GM19238 (cell line): ENCODE measurements at regions not wholly inside any gene's neighbourhood (a gene's known extent, or its start where the extent isn't known, plus 50 kb on each side); places are given as distances from the start of the nearest gene placed in this dataset.
"Not testable (repeated sequence)": the region's sequence is repeated elsewhere in the genome, so short reads cannot be mapped to it uniquely, and the experiment has no call there.

Experiments
- DNase-seq: peaks from one replicate; pipeline ENCODE4 v3.0.0; 2011; ENCODE audit warnings: low spot score; ENCODE audit not compliant: insufficient read length

DNA sequence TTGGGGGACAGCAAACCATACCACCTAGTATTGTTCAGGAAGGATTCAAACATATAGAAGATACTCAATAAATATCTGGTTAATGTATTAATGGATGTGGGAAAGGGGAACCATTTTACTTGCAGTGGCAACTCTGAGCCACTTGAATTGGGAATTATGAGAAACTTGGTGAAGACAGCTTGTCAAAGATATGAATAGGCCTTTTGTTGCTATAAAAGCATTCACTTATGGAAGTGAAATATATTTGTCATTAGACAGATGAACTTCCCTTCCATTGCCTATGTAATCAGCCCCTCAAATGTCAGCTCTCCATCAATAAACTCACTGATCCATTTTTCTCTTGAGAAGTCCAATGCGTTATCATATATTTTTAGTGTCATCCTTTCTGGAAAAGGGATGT is 56.1 kb downstream of the GPR85 start:
- DNase-seq, result no peak

DNA sequence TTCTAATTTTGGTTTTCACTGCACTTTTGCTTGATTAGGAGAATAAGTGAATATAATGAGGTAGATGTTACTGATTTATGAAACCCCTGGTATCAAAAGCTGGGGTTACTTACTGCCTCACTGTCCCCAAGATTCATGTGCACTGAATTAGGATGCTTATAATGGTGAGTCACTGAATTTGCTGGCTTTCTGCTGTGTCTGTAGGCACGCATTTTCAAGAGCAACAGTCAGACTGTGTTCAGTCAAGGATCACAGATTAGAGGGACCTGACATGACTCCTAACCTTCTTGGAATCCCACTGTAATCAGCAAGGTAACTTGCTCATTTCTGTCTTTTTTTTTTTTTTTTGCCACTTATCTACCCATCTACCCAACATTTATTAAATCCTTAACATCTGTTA is 59.7 kb downstream of the GPR85 start:
- DNase-seq, result no peak

DNA sequence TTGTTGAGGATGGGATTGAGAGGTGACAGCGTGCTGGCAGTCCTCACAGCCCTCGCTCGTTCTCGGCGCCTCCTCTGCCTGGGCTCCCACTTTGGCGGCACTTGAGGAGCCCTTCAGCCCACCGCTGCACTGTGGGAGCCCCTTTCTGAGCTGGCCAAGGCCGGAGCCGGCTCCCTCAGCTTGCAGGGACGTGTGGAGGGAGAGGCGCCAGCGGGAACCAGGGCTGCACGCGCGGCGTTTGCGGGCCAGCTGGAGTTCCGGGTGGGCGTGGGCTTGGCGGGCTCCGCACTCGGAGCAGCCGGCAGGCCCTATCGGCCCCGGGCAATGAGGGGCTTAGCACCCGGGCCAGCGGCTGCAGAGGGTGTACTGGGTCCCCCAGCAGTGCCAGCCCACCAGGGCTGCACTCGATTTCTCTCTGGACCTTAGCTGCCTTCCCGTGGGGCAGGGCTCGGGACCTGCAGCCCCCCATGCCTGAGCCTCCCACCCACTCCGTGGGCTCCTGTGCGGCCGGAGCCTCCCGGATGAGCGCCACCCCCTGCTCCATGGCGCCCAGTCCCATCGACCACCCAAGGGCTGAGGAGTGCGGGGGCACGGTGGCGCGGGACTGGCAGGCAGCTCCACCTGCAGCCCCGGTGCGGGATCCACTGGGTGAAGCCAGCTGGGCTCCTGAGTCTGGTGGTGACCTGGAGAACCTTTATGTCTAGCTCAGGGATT is 69.3 kb downstream of the GPR85 start:
- not testable (repeated sequence) for DNase-seq

DNA sequence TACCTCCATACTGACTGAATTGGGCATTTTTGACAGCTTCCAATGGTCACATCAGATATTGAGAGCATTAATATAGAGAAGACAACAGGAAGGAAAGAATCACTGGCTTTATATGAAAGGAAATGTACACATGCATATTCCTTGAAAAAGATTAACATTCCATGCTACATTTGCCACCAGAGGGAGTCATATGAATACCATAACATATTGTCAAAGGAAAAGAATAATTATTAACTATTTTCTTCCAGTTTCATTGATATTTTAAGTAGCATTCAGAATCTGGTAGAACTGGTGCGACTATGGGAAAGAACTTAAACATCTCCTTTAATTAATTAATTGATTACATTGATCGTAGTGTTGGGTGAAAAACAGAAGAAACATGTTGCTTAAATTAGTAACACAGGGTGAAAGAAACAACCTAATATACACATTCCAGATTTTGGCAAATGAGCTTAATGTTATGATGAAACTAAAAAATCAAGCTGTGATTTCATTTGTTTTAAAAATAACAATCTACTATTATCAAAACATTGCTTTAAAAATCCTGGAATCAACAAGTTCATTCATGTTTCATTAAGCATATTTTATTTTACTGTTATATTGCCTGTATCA is 71.5 kb downstream of the GPR85 start:
- DNase-seq, result no peak

DNA sequence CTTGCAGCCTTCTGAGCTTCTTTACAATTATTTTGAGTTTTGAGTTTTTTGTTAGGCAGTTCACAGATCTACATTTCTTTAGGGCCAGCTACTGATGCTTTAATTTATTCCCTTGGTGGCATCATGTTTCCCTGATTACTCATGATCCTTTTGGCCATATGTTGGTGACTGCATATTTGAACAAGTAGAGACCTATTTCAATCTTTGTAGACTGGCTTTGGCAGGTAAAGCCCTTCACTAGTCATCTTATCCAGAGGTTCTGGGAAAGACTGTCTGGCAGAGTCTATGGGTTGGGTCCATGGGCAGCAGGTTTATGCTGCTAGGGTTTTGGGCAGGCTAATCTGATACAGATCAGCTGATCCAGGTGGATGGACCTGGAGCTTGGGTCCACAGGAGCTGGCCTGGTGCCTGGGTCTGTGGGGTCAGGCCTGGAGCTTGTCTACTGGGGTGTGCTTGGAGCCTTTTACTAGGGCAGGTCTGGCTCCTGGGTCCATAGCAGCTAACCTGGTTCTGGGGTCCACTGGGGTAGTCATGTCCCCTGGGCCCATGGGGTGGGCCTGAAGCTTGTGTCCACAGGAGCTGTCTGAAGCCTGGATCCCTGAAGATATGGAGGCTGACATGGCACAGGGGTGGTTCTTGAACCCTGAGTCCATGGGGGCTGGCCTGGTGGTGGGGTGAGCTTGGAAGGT is 72.7 kb downstream of the GPR85 start:
- no peak for DNase-seq

DNA sequence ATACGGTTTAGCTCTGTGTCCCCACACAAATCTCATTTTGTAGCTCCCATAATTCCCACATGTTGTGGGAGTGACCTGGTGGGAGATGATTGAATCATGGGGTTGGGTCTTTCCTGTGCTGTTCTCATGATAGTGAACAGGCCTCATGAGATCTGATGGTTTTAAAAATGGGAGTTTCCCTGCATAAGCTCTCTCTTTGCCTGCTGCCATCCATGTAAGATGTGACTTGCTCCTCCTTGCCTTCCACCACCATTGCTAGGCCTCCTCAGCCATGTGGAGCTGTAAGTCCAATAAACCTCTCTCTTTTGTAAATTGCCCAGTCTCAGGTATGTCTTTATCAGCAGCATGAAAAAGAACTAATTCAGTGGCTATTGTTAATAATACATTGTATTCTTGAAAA is 73.8 kb downstream of the GPR85 start:
- not testable (repeated sequence) for DNase-seq

DNA sequence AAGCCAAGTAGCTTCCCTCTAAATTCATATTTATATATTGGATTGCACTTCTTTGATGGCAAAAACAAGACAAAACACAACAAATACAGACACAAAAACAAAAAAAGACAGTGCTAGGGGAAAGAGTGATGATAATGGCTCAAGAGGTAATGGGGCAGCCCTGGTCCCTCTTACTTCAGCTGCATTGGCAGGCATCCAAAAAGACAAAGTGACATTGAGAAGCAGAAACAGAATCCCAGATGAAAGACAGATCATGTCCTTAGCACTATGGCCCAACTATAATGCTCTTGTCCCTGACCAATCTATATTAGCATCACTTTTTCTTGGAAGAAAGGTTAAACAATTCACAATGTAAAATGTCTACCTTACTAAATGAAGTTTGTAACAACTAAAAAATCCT is 76.2 kb downstream of the GPR85 start:
- no peak for DNase-seq

DNA sequence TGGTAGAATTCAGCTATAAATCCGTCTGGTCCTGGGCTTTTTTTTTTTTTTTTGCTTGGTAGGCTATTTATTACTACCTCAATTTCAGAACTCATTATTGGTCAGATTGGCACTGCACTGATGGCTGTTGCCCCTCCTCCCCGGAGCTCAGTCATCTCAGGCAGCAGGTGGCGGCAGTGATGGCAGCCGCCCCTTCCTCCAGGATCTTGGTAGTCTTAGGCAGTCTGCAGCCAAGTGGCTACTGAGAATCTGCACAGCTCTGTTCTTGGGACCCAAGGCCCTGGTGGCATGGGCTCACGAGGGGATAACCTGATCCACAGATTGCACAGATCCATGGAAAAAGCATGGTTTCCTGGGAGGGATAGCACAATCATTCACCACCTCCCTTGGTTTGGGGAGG is 77.9 kb downstream of the GPR85 start:
- DNase-seq, result no peak

GRCh38 chr7:113004726-113005454 is 81.7 kb downstream of the GPR85 start:
- no peak for DNase-seq

DNA sequence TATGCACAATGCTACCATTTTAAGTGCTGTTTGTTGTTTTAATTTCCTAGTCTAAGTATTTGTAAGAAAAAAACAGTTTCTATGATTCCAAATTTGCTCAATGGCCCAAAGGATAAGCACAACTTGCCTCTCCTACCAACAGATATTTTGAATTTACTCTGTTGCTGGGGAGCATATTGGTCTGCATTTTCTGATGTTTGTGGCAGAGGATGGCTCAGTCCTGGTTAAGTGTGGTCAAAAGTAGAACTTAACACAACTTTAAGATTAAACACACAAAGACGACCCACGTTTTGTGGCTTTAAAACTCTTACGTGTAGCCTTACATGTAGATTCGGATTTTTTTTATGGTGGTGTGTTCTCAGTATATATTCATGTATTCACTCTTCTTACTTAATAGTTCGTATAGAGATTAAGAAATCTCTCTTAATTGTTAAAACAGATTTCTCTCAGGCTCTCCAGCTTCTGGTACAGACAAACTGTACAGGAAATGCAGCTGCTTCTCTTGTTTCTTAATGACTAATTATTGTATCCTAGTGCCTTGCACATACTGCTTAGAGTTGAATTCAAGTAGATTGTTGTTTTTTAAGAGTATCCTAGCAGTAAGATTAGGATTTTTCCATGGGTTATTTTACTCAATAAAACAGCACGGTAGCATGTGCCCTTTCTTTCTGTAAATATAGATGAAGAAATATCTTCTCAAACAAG is 86.2 kb downstream of the GPR85 start:
- DNase-seq, result no peak

GRCh38 chr7:112997831-112998230 is 88.8 kb downstream of the GPR85 start:
- DNase-seq, result no peak

DNA sequence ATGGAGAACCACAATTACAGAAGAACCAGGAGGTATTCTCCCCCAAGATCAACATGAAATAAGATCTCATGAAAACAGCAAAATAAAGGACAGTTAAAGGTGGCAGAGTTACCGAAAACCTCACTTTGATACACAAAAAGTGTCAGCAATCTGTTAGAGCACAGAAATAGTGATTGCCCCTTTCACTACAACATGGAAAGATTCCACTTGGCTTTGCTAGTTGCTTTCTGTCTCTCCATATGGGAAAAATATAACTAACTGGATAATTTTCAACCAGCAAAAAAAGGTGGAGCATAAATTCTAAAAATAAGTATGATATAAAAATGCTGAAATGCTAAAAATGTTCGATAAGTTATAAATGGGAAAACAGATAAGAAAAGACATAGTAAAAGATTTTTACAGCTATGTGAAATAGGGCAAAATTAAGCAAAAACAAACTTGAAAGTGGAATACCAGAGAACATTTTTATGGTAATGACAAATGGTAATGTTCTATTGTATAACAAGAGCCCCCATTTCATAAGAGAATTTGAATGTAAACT is 90.2 kb downstream of the GPR85 start:
- no peak for DNase-seq

GRCh38 chr7:112995059-112995824 is 91.4 kb downstream of the GPR85 start:
- no peak for DNase-seq

DNA sequence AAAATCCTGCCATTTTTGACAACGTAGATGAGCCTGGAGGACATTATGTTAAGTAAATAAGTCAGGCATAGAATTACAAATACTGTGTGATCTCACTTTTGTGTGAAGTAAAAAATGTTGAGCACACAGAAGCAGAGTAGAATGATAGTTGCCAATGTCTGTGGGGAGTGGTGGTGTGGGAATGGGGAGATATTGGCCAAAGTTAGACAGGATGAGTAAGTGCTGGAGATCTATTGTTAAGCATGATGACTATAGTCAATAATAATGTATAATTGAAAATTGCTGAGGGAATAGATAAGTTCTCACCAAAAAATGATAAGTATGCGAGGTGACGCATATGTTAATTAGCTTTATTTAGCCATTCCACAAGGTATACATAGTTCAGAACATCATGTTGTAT is 92.0 kb downstream of the GPR85 start:
- no peak for DNase-seq

DNA sequence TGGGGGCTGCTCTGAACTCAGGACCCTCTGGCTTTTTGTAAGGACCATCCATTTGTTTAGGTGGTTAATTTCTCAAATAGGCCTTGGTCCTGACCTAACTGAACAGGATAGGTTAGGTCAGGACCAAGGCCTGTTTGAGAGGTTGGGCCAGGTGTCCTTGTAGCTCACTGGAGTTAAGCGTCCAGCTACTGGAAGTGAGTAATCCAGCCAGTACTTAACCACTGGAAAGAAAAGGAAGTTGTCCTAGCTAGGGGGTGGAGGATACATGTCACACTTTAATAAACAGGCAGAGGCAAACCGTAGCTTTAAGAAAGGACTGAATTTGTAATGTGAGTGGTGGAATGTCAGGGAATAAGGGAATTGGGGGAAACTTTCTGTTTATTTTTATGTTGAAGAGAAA is 96.0 kb downstream of the GPR85 start:
- no peak for DNase-seq

DNA sequence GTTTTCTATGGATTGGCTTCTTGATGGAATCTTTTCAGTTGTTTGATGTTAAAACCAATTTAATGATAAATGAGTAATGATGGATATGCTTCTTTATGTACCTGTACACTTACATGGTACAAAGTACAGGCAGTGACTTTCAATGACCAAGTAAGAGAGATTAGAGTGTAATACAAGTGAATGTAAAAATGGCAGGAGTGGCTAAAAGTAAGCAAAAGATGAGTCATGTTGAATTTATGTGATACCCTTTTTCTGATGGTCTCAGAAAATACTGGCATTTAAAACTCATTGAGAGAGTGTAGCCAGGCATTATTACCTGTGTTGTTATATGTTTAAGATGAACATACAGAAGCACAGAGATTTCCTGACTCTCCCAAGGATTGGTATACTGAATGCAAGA is 97.1 kb downstream of the GPR85 start:
- DNase-seq, result no peak

- DNase-seq, result no peak
Observed at GRCh38 chr7:112987171-112987570, 99.5 kb downstream of the GPR85 start.

GRCh38 chr7:112986256-112987031 is 100.2 kb downstream of the GPR85 start:
- no peak for DNase-seq

DNA sequence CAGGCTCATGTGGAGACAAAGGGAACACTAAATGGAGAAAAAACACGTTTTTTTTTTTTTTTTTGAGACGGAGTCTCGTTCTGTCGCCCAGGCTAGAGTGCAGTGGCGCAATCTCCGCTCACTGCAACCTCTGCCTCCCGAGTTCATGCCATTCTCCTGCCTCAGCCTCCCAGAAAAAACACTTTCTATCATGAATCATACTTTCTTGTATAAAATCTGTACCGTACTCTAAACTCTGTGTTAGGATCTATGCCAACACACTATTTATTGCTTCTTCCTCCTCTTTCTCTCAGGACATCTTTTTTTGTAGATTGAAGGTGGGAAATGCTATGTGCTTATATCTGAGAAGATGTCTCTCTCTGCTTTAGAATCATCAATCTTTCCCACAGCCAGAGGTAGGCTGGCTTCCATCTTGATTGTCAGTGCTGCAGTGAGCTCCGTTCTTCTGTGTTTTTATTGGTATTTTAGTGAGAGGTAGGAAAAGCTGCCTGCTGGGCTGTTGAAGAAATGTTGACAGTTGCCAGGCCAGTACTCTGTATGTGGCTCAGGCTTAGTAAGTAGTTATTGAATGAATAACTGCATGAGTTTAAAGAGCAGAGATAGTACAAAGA is 101.1 kb downstream of the GPR85 start:
- no peak for DNase-seq
